Esophagus muscularis mucosa (tissue), 4 donors: ENCODE measurements at regions not wholly inside any gene's neighbourhood (a gene's known extent, or its start where the extent isn't known, plus 50 kb on each side); places are given as distances from the start of the nearest gene placed in this dataset.

Experiments
- CTCF ChIP-seq, 3 experiments: fragments of 200-600 bp in 2 of 3; fragments of 450-650 bp in 1 of 3; sonication (generic) in 2 of 3; IDR thresholded peaks; one replicate each; pipeline ENCODE4 v1.5.1; 2017 to 2019; ENCODE audit warnings: antibody characterized with exemption in 3 of 3, mild to moderate bottlenecking in 2 of 3, moderate library complexity in 1 of 3
- EP300 ChIP-seq: sonication (generic); formaldehyde crosslinking; IDR thresholded peaks from one replicate; pipeline ENCODE4 v1.6.1; 2017; ENCODE audit warnings: antibody characterized with exemption
- POLR2A ChIP-seq: fragments of 450-650 bp; IDR thresholded peaks from one replicate; pipeline ENCODE4 v1.6.1; 2017; ENCODE audit warnings: antibody characterized with exemption, moderate library complexity, mild to moderate bottlenecking, low read depth
- POLR2AphosphoS5 ChIP-seq, 2 donors: sonication (generic); formaldehyde crosslinking; IDR thresholded peaks; one replicate each; pipeline ENCODE4 v1.6.1; 2017; ENCODE audit warnings: antibody characterized with exemption in 2 of 2

- TF ChIP-seq EP300 (no peak), CTCF (IDR thresholded peaks at IDR 0.05) (no peak), POLR2AphosphoS5 (IDR thresholded peaks at IDR 0.05) (no peak), POLR2A (no peak)
Measured at GRCh38 chr15:47294765-47295259, 422.5 kb upstream of the SEMA6D start.
